ENCODE measurements at regions not wholly inside any gene's neighbourhood (a gene's known extent, or its start where the extent isn't known, plus 50 kb on each side); places are given as distances from the start of the nearest gene placed in this dataset.

- no TSS peak for BruUV-seq (replicated peaks)
- no peak for DNase-seq (ENCODE audit: low spot score)
- Histone ChIP-seq H3K36me3 (ENCODE audit: insufficient read depth, low read length, poor library complexity, severe bottlenecking) (no peaks in the 10 kb centered on the region), H3K4me3 (ENCODE audit: low read depth, low read length, poor library complexity, severe bottlenecking) (no peak overlapping the region), H3K27ac (ENCODE audit: low read depth, low read length, poor library complexity, severe bottlenecking) (no peak overlapping the region), H3K27me3 (replicated peaks; ENCODE audit: insufficient read depth, low read depth, low read length, poor library complexity) (no peaks in the 10 kb centered on the region), H3K4me1 (ENCODE audit: insufficient read depth, low read length, poor library complexity, severe bottlenecking) (peaks cover 9% of the 10 kb centered on the region), H3K9me3 (ENCODE audit: low read depth, low read length, poor library complexity, severe bottlenecking) (no peaks in the 10 kb centered on the region)
- TF ChIP-seq EZH2 (IDR thresholded peaks at IDR 0.05; ENCODE audit: borderline replicate concordance, low read depth, low read length, poor library complexity, severe bottlenecking), result no peak
- TF ChIP-seq, protein P1, sequence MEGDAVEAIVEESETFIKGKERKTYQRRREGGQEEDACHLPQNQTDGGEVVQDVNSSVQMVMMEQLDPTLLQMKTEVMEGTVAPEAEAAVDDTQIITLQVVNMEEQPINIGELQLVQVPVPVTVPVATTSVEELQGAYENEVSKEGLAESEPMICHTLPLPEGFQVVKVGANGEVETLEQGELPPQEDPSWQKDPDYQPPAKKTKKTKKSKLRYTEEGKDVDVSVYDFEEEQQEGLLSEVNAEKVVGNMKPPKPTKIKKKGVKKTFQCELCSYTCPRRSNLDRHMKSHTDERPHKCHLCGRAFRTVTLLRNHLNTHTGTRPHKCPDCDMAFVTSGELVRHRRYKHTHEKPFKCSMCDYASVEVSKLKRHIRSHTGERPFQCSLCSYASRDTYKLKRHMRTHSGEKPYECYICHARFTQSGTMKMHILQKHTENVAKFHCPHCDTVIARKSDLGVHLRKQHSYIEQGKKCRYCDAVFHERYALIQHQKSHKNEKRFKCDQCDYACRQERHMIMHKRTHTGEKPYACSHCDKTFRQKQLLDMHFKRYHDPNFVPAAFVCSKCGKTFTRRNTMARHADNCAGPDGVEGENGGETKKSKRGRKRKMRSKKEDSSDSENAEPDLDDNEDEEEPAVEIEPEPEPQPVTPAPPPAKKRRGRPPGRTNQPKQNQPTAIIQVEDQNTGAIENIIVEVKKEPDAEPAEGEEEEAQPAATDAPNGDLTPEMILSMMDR (conservative IDR thresholded peaks at IDR 0.05; ENCODE audit: low read depth, low read length), result no peak
- POLR2A ChIA-PET (ENCODE audit: low non-redundant PET), result no interaction called here
- intact Hi-C loops (cut with micrococcal nuclease; ENCODE audit: unreplicated experiment), result no loop called here
- CTCF ChIA-PET, result no interaction called here
Observed at GRCh38 chr6:93136111-93136510, 283.2 kb downstream of the EPHA7 start.

DNA sequence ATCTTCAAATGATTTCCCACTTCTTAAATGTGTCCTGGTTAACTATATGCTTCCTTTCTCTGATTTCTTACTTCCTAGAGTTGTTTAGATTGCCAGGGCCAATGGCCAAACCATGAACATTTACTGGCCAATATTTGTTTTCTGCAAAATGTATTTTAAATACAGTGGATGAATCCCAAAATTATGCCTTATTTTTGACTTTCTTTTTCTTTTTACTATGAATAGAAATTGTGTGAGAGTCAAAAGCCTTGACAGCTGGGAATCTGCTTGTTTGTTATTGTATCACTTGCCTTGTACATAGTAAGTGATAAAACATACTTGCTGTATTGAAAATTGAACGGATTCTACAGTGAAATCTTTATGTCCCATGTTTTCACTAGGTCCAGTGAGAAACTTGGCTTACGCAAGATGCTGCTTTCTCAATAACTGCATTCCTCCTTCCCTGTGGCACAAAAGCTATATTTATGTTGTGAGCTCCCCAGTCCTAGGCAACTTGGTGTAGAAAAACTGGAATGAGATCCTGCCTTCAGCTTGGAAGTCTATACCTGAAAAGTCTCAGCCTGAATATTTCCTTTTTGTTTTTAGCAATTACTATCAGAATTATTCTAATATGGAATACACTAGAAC, 295.2 kb downstream of the EPHA7 start:
- Histone ChIP-seq H3K4me3 (ENCODE audit: low read depth, low read length, poor library complexity, severe bottlenecking) (no peak overlapping the region), H3K9me3 (ENCODE audit: low read depth, low read length, poor library complexity, severe bottlenecking) (no peaks in the 10 kb centered on the region), H3K4me1 (ENCODE audit: insufficient read depth, low read length, poor library complexity, severe bottlenecking) (no peaks in the 10 kb centered on the region), H3K36me3 (ENCODE audit: insufficient read depth, low read length, poor library complexity, severe bottlenecking) (no peaks in the 10 kb centered on the region), H3K27me3 (replicated peaks; ENCODE audit: insufficient read depth, low read depth, low read length, poor library complexity) (no peaks in the 10 kb centered on the region), H3K27ac (ENCODE audit: low read depth, low read length, poor library complexity, severe bottlenecking) (no peak overlapping the region)
- ChIA-PET POLR2A (ENCODE audit: low non-redundant PET) (no interaction called here), CTCF (no interaction called here)
- intact Hi-C loops (cut with micrococcal nuclease; ENCODE audit: unreplicated experiment), result no loop called here
- TF ChIP-seq, protein P1 (conservative IDR thresholded peaks at IDR 0.05; ENCODE audit: low read depth, low read length), result no peak
- TF ChIP-seq EZH2 (IDR thresholded peaks at IDR 0.05; ENCODE audit: borderline replicate concordance, low read depth, low read length, poor library complexity, severe bottlenecking), result no peak
- BruUV-seq (replicated peaks), result no TSS peak
- DNase-seq (ENCODE audit: low spot score), result no peak

- ChIA-PET CTCF (no interaction called here), POLR2A (ENCODE audit: low non-redundant PET) (no interaction called here)
- Histone ChIP-seq H3K4me1 (ENCODE audit: insufficient read depth, low read length, poor library complexity, severe bottlenecking) (no peaks in the 10 kb centered on the region), H3K9me3 (ENCODE audit: low read depth, low read length, poor library complexity, severe bottlenecking) (no peaks in the 10 kb centered on the region), H3K4me3 (ENCODE audit: low read depth, low read length, poor library complexity, severe bottlenecking) (no peak overlapping the region), H3K27me3 (replicated peaks; ENCODE audit: insufficient read depth, low read depth, low read length, poor library complexity) (no peaks in the 10 kb centered on the region), H3K27ac (ENCODE audit: low read depth, low read length, poor library complexity, severe bottlenecking) (no peak overlapping the region), H3K36me3 (ENCODE audit: insufficient read depth, low read length, poor library complexity, severe bottlenecking) (no peaks in the 10 kb centered on the region)
- no peak for TF ChIP-seq EZH2 (IDR thresholded peaks at IDR 0.05; ENCODE audit: borderline replicate concordance, low read depth, low read length, poor library complexity, severe bottlenecking)
- TF ChIP-seq, protein P1 (conservative IDR thresholded peaks at IDR 0.05; ENCODE audit: low read depth, low read length), result no peak
- BruUV-seq (replicated peaks), result no TSS peak
- DNase-seq (ENCODE audit: low spot score), result no peak
- intact Hi-C loops (cut with micrococcal nuclease; ENCODE audit: unreplicated experiment), result no loop called here
Observed at GRCh38 chr6:93123585-93123984, 295.8 kb downstream of the EPHA7 start.

Measured in A673 (cell line).